GM18508 (cell line): ENCODE measurements at regions not wholly inside any gene's neighbourhood (a gene's known extent, or its start where the extent isn't known, plus 50 kb on each side); places are given as distances from the start of the nearest gene placed in this dataset.
"Not testable (repeated sequence)": the region's sequence is repeated elsewhere in the genome, so short reads cannot be mapped to it uniquely, and the experiment has no call there.

Source experiments
- ATAC-seq: cut with Tn5 transposase; IDR thresholded peaks from one replicate; pipeline ENCODE4 v1.9.1; 2021; ENCODE audit warnings: moderate number of reproducible peaks; ENCODE audit not compliant: insufficient read depth, unreplicated experiment

DNA sequence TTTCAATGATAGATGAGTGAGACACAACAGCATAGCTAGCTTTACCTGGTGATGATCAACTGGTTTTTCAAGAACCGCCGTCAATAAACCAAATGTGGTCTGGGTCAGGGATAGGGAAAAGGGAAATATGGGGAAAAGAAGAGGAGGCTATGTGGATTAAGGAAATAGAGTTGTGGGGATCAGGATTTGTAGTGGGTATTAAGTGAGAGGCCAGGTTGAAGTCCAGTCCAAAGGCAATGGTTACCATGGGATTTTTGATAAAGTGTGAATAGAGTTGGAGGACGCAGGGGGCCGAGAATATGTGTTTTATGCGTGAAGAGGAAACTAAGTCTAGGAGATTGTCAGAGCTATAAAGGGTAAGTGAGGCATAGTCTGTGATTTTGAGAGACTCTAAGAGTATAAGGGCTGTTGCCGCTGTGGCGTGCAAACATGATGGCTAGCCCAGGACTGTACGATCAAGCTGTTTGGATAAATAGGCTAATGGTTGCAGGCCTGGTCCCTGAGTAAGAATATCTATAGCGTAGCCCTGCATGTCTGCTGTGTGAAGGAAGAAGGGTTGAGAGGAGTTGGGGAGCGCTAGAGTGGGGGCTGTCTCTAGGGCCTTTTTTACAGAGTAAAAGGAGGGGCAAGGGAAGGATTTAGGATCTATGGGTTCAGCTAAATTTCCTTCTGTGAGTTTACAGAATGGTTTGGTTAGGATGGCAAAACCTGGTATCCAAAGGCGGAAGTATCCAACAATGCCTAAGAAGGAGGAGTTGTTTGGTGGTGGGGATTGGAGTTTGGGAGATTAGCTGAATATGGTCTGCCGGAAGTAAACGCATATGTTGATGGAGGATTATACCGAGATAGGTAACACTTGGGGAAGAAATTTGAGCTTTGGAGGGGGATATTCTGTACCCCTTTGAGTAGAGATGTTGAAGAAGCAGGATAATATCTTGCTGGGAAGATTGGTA, 749.7 kb upstream of the ADGRB3 start:
- no peak for ATAC-seq

DNA sequence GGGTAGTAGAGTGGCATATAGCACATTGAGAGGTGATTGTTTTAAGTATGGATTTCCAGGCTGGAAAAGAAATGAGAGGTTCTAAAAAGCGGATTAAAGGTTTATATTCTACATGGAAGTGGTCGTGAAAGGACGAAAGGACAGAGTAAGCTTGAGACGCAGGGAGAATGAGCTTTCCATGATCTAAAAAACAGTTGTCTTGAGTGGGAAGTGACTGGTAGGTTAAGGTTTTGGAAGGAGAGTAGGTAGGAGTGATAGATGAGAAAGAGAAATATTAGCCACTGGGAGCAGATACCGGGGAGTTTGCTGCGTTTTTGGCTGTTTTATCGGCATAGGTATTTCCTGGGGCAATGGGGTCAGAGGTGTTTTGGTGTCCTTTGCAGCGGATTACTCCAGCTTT, 750.6 kb upstream of the ADGRB3 start:
- ATAC-seq: no peak

DNA sequence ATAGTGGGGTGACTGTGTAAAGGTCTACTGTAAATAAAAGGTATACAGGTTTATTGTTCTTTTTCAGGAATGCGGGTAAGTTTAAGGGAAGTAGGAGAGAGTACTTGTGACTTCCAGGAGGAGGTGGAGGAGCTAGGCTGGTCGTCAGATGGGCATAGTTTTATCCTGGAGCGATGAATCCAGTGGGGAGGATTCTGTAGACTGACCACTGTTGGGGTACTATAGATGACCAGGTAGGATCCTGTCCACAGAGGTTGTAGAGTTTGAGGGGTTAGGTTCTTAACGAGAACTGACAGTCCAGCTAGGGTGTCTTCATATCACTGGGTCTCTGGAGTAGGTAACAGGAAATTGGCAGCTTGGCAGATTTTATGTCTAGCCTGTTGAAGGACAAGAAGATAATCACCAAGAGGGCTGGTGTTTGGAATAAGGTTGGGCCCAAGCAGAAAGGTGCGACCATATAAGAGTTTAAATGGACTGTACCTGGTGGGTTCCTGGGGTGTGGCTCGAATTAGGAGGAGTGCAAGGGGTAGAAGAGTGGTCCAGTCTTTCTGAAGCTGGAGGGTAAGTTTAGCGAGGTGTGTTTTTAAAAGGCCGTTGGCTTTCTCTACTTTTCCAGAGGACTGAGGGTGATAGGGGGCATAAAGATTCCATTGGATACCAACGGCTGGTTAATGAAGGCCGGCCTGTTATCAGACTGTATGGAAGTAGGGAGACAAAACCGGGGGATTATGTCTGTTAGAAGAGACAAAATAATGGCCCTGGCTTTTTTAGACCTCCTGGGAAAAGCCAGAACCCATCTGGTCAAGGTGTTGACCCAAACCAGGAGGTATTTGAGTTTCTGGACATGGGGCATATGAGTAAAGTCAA, 751.3 kb upstream of the ADGRB3 start:
- ATAC-seq: no peak

DNA sequence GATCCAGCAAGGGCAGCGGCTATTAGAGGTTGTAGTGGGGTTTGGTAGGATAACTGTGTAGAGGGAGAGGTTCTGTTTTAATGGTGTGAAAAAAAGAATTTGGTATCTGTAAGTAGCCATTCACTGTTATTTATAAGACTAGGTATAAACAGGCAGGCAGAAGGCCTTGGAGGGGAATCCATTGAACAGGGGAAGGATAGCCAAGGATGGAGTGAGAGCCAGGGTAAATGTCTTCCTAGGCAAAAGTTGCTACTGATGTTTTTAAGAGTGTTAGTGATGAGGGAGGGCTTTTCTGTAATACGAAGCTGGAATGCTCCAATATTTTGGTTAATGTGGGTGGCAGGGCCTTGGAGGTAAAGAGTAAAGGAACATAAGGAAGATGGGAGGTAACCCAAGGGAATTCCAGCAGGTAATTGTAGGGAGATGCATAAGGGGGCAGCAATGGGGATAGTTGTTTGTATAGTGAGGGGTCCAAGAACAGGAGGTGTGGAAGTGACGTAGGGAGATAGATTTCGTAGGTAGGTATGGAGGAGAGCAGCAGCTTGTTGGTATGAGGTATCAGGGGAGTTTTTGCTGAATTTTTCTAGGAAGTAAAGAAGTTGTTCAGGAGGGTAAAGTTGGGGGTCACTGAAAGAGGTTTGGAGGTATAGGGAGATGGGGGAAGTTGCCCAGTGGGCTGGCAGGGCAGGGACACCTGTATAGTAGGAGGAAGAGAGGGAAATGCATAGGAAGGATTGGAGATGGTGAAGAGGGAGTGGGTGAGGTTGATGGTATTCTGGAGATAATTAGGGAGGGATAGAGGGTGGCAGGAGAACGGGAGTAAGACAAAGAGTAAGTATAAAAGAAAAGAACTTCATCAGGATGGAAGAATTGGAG, 752.4 kb upstream of the ADGRB3 start:
- ATAC-seq: no peak

DNA sequence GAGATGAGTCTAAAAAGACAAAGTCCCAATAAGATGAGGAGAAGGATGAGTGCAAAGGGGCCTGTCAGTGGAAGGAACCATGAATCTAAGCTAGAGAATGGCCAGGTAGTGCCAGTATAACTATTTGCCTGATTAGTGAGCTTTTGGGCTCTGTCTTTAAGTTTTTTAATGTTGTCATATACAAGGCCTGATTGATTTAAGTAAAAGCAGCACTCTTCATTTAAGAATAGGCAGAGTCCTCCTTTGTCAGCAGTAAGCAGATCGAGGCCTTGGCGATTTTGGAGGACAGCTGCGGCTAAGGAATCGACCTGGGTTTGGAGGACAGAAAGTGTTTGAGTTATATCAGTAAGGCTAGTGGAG, 753.4 kb upstream of the ADGRB3 start:
- ATAC-seq: no peak

DNA sequence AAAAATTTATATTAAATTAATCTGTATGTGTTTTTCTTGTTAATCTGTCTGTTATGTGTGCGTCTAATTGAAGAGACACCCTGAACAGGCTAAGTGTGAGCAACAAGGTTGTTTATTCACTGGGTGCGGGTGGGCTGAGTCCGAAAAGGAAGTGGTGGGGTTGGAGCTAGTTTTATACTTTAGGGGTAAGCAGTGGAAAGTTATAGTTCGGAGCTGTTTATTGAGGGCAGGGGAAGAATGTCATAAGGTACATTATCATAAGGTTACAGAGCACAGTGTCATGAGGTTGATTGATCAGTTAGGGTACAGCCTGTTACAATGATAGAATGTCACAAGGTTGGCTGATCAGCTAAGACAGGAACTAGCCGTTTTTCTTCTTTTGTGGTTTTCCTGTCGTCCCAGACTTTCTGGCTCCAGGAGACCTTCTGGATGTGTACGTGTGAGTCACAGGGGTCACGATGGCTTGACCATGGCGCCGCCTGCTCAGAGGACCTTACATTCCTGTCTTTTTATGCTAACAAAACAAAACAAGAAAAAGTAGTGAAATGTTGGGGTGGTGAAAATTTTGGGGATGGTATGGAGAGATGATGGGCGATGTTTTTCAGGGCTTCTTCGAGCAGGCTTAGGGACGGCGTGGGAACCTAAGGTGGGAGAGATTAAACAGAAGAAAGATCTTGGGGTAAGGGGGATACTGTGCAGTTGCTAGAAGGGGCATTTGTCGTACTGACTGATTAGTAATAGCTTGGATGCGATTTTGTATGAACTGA, 754.0 kb upstream of the ADGRB3 start:
- ATAC-seq: no peak

DNA sequence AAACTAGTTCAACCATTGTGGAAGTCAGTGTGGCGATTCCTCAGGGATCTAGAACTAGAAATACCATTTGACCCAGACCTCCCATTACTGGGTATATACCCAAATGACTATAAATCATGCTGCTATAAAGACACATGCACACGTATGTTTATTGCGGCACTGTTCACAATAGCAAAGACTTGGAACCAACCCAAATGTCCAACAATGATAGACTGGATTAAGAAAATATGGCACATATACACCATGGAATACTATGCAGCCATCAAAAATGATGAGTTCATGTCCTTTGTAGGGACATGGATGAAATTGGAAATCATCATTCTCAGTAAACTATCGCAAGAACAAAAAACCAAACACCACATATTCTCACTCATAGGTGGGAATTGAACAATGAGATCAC, 754.7 kb upstream of the ADGRB3 start:
- not testable (repeated sequence) for ATAC-seq

DNA sequence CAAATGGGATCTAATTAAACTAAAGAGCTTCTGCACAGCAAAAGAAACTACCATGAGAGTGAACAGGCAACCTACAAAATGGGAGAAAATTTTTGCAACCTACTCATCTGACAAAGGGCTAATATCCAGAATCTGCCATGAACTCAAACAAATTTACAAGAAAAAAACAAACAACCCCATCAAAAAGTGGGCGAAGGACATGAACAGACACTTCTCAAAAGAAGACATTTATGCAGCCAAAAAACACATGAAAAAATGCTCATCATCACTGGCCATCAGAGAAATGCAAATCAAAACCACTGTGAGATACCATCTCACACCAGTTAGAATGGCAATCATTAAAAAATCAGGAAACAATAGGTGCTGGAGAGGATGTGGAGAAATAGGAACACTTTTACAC, 755.2 kb upstream of the ADGRB3 start:
- not testable (repeated sequence) for ATAC-seq

DNA sequence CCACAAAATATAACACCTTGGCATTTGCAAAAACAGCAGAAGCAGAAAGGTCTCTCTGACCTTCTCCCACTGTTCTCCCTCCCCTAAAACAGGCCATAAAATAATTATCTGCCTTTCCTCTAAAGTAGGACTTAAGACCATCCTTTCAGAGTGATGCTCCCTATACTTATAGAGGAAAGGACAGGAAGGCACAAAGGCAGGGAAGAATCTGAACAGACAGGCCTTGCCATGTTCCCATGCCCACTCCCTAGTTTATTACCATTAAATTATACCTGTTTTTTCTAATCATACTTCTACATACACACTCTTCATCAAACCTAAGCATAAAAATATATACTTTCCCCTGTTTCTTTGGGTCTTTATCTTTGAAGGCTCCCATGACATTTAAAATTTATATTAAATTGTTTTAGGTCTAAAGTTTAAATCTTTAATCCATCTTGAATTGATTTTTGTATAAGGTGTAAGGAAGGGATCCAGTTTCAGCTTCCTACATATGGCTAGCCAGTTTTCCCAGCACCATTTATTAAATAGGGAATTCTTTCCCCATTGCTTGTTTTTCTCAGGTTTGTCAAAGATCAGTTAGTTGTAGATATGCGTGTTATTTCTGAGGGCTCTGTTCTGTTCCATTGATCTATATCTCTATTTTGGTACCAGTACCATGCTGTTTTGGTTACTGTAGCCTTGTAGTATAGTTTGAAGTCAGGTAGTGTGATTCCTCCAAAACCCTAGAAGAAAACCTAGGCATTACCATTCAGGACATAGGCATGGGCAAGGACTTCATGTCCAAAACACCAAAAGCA, 755.8 kb upstream of the ADGRB3 start:
- ATAC-seq: not testable (repeated sequence)

DNA sequence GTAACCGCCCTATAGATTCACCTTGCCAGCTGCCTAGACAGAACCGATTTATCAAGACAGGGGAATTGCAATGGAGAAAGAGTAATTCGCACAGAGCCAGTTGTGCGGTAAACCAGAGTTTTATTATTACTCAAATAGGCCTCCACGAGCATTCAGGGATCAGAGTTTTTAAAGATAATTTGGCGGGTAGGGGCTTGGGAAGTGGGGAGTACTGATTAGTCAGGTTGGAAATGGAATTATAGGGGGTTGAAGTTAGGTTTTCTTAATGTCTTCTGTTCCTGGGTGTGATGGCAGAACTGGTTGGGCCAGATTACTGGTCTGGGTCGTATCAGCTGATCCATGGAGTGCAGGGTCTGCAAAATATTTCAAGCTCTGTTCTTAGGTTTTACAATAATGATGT, 756.9 kb upstream of the ADGRB3 start:
- not testable (repeated sequence) for ATAC-seq

DNA sequence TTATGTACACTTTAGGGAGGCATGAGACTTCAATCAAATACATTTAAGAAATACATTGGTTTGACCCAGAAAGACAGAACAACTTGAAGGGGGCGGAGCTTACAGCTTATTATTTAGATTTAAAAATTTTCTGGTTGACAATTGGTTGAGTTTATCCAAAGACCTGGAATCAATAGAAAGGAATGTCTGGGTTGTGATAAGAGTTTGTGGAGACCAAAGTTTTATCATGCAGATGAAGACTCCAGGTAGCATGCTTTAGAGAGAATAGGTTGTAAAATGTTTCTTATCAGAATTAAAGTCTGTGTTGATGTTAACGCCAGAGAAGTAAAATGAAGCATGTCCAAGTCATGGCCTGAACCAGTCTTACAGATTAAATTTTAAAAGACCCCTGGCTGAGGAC, 757.8 kb upstream of the ADGRB3 start:
- ATAC-seq: no peak

DNA sequence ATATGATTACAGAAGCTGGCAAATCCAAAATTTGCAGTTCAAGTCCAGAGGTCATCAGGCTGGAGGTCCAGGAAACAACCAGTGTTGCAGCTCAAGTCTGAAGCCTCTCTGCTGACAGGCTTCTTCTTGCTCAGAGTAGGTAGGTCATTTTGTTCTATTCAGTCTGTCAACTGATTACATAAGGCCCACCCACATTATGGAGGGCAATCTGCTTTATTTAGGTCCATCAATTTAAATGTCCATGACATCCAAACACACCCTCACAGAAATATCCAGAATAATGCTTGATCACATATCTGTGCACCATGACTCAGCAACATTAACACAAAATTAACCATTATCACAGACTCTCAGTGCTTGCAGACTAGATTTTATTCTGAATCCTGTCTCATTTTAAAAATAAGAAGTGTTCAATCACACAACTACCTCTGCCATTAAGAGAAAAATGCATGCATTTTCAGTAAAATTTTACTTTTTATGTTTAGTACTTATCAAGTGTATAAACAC, 759.2 kb upstream of the ADGRB3 start:
- no peak for ATAC-seq

DNA sequence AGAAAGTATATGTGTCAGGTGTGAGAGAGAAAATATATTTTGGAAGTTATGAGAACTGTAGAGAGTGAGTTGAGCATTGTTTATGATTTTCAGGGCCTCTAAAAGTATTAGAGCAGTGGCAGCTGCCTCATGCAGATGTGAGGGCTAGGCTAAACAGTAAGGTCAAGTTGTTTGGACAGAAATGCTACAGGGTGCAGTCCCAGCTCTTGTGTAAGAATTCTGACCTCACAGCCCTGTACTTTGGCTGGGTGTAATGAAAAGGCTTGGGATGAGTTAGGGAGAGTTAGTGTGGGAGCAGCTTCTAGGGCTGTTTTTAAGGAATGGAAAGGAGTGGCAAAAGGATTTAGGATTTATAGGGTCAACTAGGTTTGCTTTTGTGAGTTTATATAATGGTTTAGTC, 764.8 kb upstream of the ADGRB3 start:
- ATAC-seq: no peak

DNA sequence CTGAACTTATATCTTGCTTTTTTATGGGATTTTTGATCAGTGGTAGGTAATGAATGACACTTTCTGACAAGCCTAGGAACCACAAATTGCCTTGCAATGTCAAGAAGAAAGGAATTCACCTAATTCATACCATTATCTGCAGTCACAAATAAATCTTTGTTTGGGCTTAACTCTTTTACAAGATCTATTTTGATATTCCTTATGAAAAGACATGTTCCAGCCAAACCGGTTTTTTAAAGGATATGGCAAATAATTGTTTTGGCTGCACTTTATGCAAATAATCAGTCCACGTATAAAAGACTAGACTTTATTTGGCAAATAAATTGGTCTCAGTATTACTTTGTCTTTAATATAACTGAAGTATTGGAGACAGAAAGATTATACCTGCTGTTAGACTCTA, 771.7 kb upstream of the ADGRB3 start:
- ATAC-seq: no peak

DNA sequence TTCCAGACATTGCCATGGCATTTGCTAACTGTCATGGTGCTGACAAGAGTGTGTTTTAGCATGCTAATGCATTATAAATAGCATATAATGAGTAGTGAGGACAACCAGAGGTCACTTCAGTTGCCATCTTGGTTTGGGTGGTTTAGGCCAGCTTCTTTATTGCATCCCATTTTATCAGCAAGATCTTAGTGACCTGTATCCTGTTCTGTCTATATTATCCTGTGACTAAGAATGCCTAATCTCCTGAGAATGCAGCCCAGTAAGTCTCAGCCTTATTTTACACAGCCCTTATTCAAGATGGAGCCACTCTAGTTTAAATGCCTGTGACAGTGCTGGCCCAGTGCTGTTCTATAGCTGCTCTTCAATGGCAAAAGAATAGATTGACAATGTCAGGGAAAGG, 781.0 kb upstream of the ADGRB3 start:
- ATAC-seq: no peak

DNA sequence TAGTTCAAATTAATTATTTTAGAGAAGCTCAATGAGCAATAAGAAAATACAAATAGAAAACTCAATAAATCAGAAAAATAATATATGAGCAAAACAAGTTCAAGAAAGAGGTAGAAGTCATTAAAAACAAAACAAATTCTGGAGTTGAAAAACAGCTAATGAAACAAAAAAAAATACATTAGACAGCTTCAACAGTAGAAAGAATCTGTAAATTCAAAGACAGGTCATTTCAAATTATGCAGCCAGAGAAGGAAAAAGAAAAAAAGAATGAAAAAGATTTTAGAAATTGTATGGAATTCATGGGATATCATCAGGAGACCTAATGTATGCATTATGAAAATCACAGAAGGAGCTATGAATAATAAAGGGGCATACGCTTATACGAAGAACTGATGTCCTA, 795.3 kb upstream of the ADGRB3 start:
- ATAC-seq: no peak

DNA sequence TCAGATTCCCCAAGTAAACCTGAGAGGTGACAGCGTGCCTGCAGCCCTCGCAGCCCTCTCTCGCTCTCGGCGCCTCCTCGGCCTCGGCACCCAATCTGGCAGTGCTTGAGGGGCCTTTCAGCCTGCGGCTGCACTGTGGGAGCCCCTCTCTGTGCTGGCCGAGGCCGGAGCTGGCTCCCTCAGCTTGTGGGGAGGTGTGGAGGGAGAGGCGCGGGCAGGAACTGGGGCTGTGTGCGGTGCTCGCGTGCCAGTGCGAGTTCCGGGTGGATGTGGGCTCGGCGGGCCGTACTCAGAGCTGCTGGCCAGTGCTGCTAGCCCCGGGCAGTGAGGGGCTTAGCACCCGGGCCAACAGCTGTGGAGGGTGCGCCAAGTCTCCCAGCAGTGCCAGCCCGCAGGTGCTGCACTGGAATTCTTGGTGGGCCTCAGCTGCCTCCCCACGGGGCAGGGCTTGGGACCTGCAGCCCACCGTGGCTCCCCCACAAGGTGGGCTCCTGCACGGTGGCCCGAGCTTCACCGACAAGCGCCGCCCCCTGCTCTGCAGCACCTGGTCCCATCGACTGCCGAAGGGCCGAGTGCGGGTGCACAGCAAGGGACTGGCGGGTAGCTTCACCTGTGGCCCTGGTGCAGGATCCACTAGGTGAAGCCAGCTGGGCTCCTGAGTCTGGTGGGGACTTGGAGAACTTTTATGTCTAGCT, 809.7 kb upstream of the ADGRB3 start:
- no peak for ATAC-seq

DNA sequence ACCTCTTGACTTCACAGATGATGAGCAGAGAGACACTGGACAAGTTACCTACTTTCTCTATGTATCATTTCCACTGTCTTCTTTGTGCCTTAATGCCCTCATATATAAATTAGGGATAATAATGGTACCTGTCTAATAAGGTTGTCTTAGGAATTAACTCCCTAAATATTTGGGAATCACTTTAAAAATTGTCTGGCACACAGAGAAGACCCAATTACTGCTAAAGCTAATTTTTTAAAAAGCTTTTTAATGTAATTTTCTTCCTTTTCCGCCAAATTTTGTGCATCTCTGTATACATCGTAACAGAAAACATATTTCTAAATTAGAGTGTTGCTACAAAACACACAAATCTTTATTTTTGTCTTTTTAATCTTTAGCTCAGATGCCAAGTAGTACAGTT, 816.8 kb upstream of the ADGRB3 start:
- no peak for ATAC-seq
